Vagina (tissue), 2 donors: ENCODE measurements at regions not wholly inside any gene's neighbourhood (a gene's known extent, or its start where the extent isn't known, plus 50 kb on each side); places are given as distances from the start of the nearest gene placed in this dataset.

Experiments used
- POLR2A ChIP-seq, 2 donors: fragments of 450-650 bp; IDR thresholded peaks; one replicate each; pipeline ENCODE4 v1.6.1; 2017; ENCODE audit warnings: antibody characterized with exemption in 2 of 2, mild to moderate bottlenecking in 2 of 2, moderate library complexity in 2 of 2
- POLR2AphosphoS5 ChIP-seq, 2 donors: sonication (generic); formaldehyde crosslinking; IDR thresholded peaks; one replicate each; pipeline ENCODE4 v1.9.0; 2017; ENCODE audit warnings: antibody characterized with exemption in 2 of 2, mild to moderate bottlenecking in 2 of 2, low read depth in 1 of 2; ENCODE audit not compliant: insufficient read depth in 1 of 2
- TF ChIP-seq, protein P1 (sequence below), 3 experiments: fragments of 450-650 bp in 2 of 3; fragments of 200-600 bp in 1 of 3; sonication (generic) in 1 of 3; IDR thresholded peaks; one replicate each; pipeline ENCODE4 v1.5.1; 2017 to 2019; ENCODE audit warnings: antibody characterized with exemption in 3 of 3, mild to moderate bottlenecking in 2 of 3, moderate library complexity in 2 of 3

DNA sequence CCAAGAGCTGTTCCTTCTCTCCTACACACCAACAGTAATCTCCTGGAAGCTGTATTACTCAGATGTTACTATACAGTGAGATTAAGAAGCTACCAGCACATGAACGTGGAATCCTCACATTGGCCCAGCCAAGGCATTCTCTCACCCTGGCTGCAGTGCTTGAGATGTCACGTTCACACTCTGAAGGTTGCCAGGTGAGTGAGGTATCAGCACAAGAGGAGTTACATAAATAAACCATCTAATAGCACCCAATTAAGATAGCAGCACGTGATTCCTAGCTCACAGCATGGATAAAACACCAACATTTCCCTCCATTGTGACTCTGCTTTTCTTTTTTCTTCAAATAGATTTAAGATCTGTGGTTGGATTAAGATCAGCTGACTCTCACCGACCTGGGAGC is 182.8 kb downstream of the PLPP3 start:
- TF ChIP-seq, protein P1, sequence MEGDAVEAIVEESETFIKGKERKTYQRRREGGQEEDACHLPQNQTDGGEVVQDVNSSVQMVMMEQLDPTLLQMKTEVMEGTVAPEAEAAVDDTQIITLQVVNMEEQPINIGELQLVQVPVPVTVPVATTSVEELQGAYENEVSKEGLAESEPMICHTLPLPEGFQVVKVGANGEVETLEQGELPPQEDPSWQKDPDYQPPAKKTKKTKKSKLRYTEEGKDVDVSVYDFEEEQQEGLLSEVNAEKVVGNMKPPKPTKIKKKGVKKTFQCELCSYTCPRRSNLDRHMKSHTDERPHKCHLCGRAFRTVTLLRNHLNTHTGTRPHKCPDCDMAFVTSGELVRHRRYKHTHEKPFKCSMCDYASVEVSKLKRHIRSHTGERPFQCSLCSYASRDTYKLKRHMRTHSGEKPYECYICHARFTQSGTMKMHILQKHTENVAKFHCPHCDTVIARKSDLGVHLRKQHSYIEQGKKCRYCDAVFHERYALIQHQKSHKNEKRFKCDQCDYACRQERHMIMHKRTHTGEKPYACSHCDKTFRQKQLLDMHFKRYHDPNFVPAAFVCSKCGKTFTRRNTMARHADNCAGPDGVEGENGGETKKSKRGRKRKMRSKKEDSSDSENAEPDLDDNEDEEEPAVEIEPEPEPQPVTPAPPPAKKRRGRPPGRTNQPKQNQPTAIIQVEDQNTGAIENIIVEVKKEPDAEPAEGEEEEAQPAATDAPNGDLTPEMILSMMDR (IDR thresholded peaks at IDR 0.05), result no peak
- TF ChIP-seq POLR2AphosphoS5 (IDR thresholded peaks at IDR 0.05; ENCODE audit: insufficient read depth in 1 of 2, low read depth in 1 of 2) (no peak), POLR2A (IDR thresholded peaks at IDR 0.05) (no peak)
